ENCODE measurements at regions not wholly inside any gene's neighbourhood (a gene's known extent, or its start where the extent isn't known, plus 50 kb on each side); places are given as distances from the start of the nearest gene placed in this dataset.

DNA sequence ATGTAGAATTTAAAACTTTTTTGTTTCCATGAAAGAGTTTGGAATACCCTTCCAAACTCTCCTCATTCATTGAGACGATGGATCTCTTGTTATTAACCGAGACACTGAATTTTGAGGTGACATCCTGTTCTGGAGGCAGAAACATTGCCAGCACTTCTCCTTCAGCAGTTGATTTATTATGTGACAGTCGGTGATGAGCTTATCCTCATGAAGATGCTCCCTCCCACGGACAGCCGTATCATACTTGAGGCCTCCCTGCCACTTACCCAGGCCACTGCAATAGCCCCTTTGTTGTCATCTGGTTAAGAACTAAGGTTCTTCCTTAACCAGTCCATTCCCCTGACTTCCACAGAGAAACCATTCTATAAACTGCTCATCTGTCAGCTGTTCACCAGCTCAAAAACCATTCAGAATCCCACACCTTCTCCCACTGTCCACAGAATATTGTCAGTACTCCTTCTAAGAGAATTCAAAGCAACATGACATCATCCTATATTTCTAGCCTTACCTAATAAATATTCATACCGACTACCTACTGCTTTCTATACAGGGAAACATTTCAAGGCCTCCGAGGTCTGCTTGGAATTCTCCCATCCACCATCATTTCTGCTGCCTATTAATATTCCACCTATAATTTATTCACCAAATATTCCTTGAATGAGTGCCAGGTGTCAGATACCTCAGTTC lies 139.0 kb upstream of the TRIB2 start:
- no peak for TF ChIP-seq CTCF (IDR thresholded peaks at IDR 0.05)
- no peak for TF ChIP-seq POLR2A (IDR thresholded peaks at IDR 0.05)

Measured in Peyer's patch (tissue), 4 donors.